Gastrocnemius medialis (tissue), 4 donors: ENCODE measurements at regions not wholly inside any gene's neighbourhood (a gene's known extent, or its start where the extent isn't known, plus 50 kb on each side); places are given as distances from the start of the nearest gene placed in this dataset.

Experiments used
- ATAC-seq, 2 donors: fragments of 150-250 bp; one replicate each; pipeline ENCODE4 v1.9.1; 2016
- DNase-seq, 2 donors: peaks; one replicate each; pipeline ENCODE4 v3.0.0-alpha.2; 2019
- H3K27ac ChIP-seq, 4 donors: fragments of 200-600 bp; sonication (generic); 1 replicate in 1 of 4; 2 replicates in 3 of 4; pipeline ENCODE4 v1.5.1; 2016 to 2018; ENCODE audit warnings: mild to moderate bottlenecking in 2 of 4, moderate library complexity in 1 of 4
- H3K27me3 ChIP-seq, 3 donors: fragments of 200-600 bp; sonication (generic) in 2 of 3; 1 replicate in 1 of 3; 2 replicates in 2 of 3; pipeline versions ENCODE4 v1.5.1 to v1.6.0; 2016 to 2019; ENCODE audit warnings: mild to moderate bottlenecking in 1 of 3, moderate library complexity in 1 of 3
- H3K36me3 ChIP-seq, 2 donors: fragments of 200-600 bp; sonication (generic) in 1 of 2; one replicate each; pipeline ENCODE4 v1.5.1; 2017 to 2018
- H3K4me1 ChIP-seq, 2 donors: fragments of 200-600 bp; sonication (generic) in 1 of 2; one replicate each; pipeline ENCODE4 v1.5.1; 2016 to 2017; ENCODE audit warnings: mild to moderate bottlenecking in 2 of 2
- H3K4me3 ChIP-seq, 4 donors: fragments of 200-600 bp; sonication (generic) in 3 of 4; 1 replicate in 1 of 4; 2 replicates in 3 of 4; pipeline ENCODE4 v1.5.1; 2016 to 2019; ENCODE audit warnings: mild to moderate bottlenecking in 2 of 4
- H3K9me3 ChIP-seq, 3 donors: fragments of 200-600 bp; sonication (generic) in 2 of 3; 1 replicate in 1 of 3; 2 replicates in 2 of 3; pipeline ENCODE4 v1.5.1; 2016 to 2019
- POLR2A ChIP-seq, 2 donors: fragments of 450-650 bp; IDR thresholded peaks; one replicate each; pipeline ENCODE4 v1.6.1; 2017; ENCODE audit warnings: antibody characterized with exemption in 2 of 2, mild to moderate bottlenecking in 2 of 2, moderate library complexity in 2 of 2
- in situ Hi-C, 4 donors: fragments of 200-750 bp; cut with MboI; loops; one replicate each; pipeline versions ENCODE4 v1.15.0 to v1.8.0; 2017; ENCODE audit warnings: low sequenced_read_pairs in 4 of 4
- intact Hi-C: fragments of 100-400 bp; cut with DNase I; formaldehyde crosslinking; loops from one replicate; pipeline ENCODE4 v1.15.1; 2023; ENCODE audit warnings: low total_unique reads
- TF ChIP-seq, protein P1 (sequence below), 5 experiments: fragments of 450-650 bp in 3 of 5; fragments of 200-600 bp in 2 of 5; sonication (generic) in 2 of 5; IDR thresholded peaks in 4 of 5; conservative IDR thresholded peaks in 1 of 5; 1 replicate in 4 of 5; 2 replicates in 1 of 5; pipeline ENCODE4 v1.5.1; 2016 to 2019; ENCODE audit warnings: antibody characterized with exemption in 5 of 5, mild to moderate bottlenecking in 3 of 5, moderate library complexity in 3 of 5

DNA sequence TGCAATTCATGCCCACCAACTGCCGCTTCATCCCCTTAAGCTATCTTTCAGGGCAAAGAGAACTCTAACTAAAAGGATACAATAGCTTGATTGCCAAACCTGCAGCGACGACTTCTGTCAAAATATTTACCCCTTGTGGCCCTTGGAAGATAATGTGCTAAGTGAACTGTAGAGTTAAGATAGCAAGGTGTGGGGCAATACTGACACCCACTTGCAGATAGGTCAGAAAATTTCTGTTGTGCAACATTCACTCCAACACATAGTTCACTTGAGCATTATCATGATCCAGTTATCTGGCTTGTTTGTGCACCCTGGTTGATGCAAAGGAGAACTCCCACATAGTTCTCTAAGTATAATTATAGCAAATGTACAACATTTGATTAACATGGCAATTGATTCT lies 55.6 kb downstream of the RHOXF2B start:
- no peak for DNase-seq
- Histone ChIP-seq H3K27ac (no peak overlapping the region), H3K9me3 (no peaks in the 10 kb centered on the region), H3K4me1 (no peaks in the 10 kb centered on the region), H3K4me3 (no peak overlapping the region), H3K36me3 (no peaks in the 10 kb centered on the region), H3K27me3 (peaks cover 0 to 4% (median 3%) of the 10 kb centered on the region in 3 donors)
- ATAC-seq: no peak
- intact Hi-C loops: no loop called here
- no peak for TF ChIP-seq POLR2A (IDR thresholded peaks at IDR 0.05)
- TF ChIP-seq, protein P1, sequence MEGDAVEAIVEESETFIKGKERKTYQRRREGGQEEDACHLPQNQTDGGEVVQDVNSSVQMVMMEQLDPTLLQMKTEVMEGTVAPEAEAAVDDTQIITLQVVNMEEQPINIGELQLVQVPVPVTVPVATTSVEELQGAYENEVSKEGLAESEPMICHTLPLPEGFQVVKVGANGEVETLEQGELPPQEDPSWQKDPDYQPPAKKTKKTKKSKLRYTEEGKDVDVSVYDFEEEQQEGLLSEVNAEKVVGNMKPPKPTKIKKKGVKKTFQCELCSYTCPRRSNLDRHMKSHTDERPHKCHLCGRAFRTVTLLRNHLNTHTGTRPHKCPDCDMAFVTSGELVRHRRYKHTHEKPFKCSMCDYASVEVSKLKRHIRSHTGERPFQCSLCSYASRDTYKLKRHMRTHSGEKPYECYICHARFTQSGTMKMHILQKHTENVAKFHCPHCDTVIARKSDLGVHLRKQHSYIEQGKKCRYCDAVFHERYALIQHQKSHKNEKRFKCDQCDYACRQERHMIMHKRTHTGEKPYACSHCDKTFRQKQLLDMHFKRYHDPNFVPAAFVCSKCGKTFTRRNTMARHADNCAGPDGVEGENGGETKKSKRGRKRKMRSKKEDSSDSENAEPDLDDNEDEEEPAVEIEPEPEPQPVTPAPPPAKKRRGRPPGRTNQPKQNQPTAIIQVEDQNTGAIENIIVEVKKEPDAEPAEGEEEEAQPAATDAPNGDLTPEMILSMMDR (IDR thresholded peaks at IDR 0.05 in 4 of 5, conservative IDR thresholded peaks at IDR 0.05 in 1 of 5): no peak
- in situ Hi-C loops: no loop called here

DNA sequence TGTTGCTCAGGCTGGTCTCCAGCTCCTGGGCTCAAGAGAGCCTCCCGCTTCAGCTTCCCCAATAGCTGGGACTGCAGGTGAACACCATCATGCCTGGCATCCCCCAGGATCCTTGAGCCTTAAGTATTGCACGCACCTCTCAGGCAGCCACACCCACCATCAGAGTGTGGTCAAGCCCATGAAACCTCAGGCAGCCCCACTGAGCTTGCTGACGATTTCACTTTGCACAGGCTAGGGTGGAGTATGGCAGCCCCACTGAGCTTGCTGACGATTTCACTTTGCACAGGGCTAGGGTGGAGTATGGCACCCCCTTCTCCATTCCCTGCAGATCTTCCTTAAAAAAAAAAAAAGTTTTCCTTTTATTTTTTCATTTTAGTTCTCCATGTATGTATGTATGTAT lies 57.2 kb downstream of the RHOXF2B start:
- H3K36me3 ChIP-seq: no peaks in the 10 kb centered on the region
- peaks cover 0 to 11% (median 11%) of the 10 kb centered on the region in 3 donors for H3K27me3 ChIP-seq
- in situ Hi-C loops (no loop called here), intact Hi-C loops (no loop called here)
- H3K4me3 ChIP-seq: no peak overlapping the region
- no peak for ATAC-seq
- no peak overlapping the region for H3K27ac ChIP-seq
- no peak for DNase-seq
- no peaks in the 10 kb centered on the region for H3K4me1 ChIP-seq
- TF ChIP-seq POLR2A (IDR thresholded peaks at IDR 0.05): no peak
- TF ChIP-seq, protein P1 (IDR thresholded peaks at IDR 0.05 in 4 of 5, conservative IDR thresholded peaks at IDR 0.05 in 1 of 5): no peak
- H3K9me3 ChIP-seq: no peaks in the 10 kb centered on the region

DNA sequence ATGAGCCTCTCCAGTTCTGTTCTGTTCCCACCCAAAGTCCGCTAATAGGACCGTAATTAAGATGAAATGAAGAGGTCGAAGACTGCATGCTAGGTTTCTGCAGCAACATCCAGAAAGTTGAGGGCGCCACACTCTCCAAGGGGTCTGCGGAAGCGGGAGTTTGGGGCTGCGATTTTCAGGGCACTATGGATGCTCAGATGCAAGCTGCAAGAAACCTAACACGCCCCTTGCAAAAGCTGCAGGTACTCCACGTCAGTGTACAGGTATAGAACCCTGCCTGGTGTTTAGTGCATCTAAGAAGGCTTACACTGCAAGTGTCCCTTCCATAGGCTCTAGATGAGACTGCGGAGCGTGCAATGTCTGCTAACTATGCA lies 61.4 kb downstream of the RHOXF2B start:
- no peak overlapping the region for H3K27ac ChIP-seq
- H3K9me3 ChIP-seq: no peaks in the 10 kb centered on the region
- no peaks in the 10 kb centered on the region for H3K36me3 ChIP-seq
- DNase-seq (no peak), ATAC-seq (no peak)
- peaks cover 0 to 18% (median 11%) of the 10 kb centered on the region in 3 donors for H3K27me3 ChIP-seq
- peak overlapping the region in 2 of 4 donors; percentile 36 to 44 for H3K4me3 ChIP-seq
- H3K4me1 ChIP-seq: no peaks in the 10 kb centered on the region
- intact Hi-C loops: no loop called here
- TF ChIP-seq POLR2A (IDR thresholded peaks at IDR 0.05): no peak
- TF ChIP-seq, protein P1 (IDR thresholded peaks at IDR 0.05 in 4 of 5, conservative IDR thresholded peaks at IDR 0.05 in 1 of 5): no peak
- in situ Hi-C loops: no loop called here

DNA sequence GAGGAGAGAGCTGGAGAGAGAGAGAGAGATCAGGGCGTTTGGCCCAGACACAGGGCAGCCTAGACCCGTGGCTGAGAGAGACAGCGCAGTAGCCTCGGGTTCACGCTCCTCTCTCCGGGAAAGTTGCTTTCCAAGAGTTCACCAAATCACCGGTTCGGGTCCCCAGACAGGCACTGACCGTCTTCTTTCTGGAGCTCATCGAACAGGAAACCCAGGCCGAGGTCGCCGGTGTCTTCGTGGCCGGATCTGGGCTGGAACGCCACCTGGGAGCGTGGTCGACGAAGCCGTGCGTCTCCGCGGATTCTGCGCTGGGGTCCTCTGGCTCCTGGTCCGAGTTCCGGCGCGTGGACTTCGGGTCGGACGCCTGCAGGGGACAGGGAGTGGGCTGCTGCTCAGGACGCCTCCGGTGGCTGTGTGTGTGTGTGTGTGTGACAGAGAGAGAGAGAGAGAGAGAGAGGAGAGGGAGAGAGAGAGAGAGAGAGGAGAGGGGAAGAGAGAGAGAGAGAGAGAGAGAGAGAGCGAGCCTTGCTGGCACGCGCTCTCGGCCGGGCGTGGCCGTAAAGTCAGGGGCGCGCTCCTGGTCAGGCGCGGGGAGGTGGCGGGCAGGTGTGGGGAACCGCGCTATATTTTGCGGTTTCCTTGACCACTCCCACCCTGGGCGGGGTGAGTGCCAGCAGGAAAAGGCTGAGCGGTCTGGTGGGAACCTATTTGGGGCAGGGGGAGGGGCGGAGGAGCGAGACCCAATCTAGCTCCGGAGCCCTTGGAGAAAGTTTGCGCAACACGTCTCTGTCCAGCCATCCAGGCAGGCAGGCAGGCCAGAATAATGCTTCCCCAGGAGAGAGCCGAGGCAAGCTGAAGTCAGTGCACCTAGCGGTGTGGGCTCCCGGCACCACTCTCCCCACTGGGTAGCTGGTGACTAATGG lies 62.1 kb downstream of the RHOXF2B start:
- Histone ChIP-seq H3K9me3 (no peaks in the 10 kb centered on the region), H3K4me1 (no peaks in the 10 kb centered on the region), H3K27ac (no peak overlapping the region), H3K4me3 (peak overlapping the region; percentile 11 to 44 (median 30)), H3K36me3 (no peaks in the 10 kb centered on the region), H3K27me3 (peaks cover 0 to 18% (median 11%) of the 10 kb centered on the region in 3 donors)
- ATAC-seq (no peak), DNase-seq (no peak)
- intact Hi-C loops (no loop called here), in situ Hi-C loops (no loop called here)
- no peak for TF ChIP-seq POLR2A (IDR thresholded peaks at IDR 0.05)
- TF ChIP-seq, protein P1 (IDR thresholded peaks at IDR 0.05 in 4 of 5, conservative IDR thresholded peaks at IDR 0.05 in 1 of 5): no peak
